ENCODE measurements at regions not wholly inside any gene's neighbourhood (a gene's known extent, or its start where the extent isn't known, plus 50 kb on each side); places are given as distances from the start of the nearest gene placed in this dataset.

- no peak overlapping the region for H3K27ac ChIP-seq (ENCODE audit: low read depth, low read length)
- Mint-ChIP-seq H3K4me3 (no peak overlapping the region), H3K27ac (no peak overlapping the region), H3K9me3 (peaks cover 0 to 23% (median 5%) of the 10 kb centered on the region in 11 donors), H3K36me3 (peaks cover 0 to 5% (median 0%) of the 10 kb centered on the region in 5 donors), H3K4me1 (peaks cover 0 to 2% (median 0%) of the 10 kb centered on the region in 7 donors), H3K27me3 (peaks cover 9 to 47% (median 29%) of the 10 kb centered on the region in 5 donors)
- ATAC-seq (no peak), DNase-seq (no peak)
- H3K9me3 ChIP-seq (ENCODE audit: control insufficient read depth in 2 of 3, low read length in 3 of 3) = no peaks in the 10 kb centered on the region
- H3K36me3 ChIP-seq (ENCODE audit: control insufficient read depth in 2 of 3, insufficient read depth in 3 of 3, low read length in 3 of 3) = no peaks in the 10 kb centered on the region
- intact Hi-C loops (cut with micrococcal nuclease) = no loop called here
- ChIA-PET CTCF (no interaction called here), POLR2A (no interaction called here)
- H3K4me1 ChIP-seq (ENCODE audit: control insufficient read depth in 2 of 2, insufficient read depth in 2 of 2, low read length in 2 of 2) = no peaks in the 10 kb centered on the region
- no peak overlapping the region for H3K4me3 ChIP-seq (ENCODE audit: low read length)
- H3K27me3 ChIP-seq (ENCODE audit: control insufficient read depth in 2 of 2, insufficient read depth in 2 of 2, low read length in 2 of 2) = no peaks in the 10 kb centered on the region
These were observed 67.5 kb upstream of the MRI1 start for GRCh38 chr19:13696839-13697238.

DNA sequence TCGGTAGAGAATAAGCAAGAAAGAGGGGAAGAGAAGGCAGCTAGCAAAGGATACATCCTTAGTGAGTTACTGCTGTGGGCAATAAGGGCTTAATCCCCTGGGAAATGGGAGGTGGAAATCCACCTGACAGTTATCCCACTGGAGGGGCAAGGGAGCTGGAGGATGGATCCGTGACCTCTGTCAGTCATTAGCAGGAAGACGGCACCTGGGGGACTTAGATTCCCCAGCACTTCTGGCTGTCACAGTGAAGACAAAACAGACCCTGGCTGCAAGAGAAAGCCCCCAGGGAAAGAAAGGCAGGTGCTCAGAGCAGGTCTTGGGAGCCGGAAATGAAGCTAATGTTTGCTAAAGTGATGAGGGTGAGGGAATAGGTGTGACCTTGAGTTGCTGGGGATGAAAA lies 70.4 kb upstream of the MRI1 start:
- ChIA-PET POLR2A (interaction anchor here (0.6 kb wide), 1 partner anchor 68 kb away, joined by 3 read pairs; no protein-coding TSS in a partner anchor), CTCF (interaction anchor here (0.9 kb wide), 1 partner anchor 104 kb away, joined by 5 read pairs; no protein-coding TSS in a partner anchor)
- Histone ChIP-seq H3K4me1 (ENCODE audit: control insufficient read depth in 2 of 2, insufficient read depth in 2 of 2, low read length in 2 of 2) (no peaks in the 10 kb centered on the region), H3K36me3 (ENCODE audit: control insufficient read depth in 2 of 3, insufficient read depth in 3 of 3, low read length in 3 of 3) (no peaks in the 10 kb centered on the region), H3K27ac (ENCODE audit: low read depth, low read length) (no peak overlapping the region), H3K27me3 (ENCODE audit: control insufficient read depth in 2 of 2, insufficient read depth in 2 of 2, low read length in 2 of 2) (no peaks in the 10 kb centered on the region), H3K9me3 (ENCODE audit: control insufficient read depth in 2 of 3, low read length in 3 of 3) (no peaks in the 10 kb centered on the region), H3K4me3 (ENCODE audit: low read length) (no peak overlapping the region)
- no peak for DNase-seq
- Mint-ChIP-seq H3K4me3 (no peak overlapping the region), H3K27ac (no peak overlapping the region), H3K9me3 (peaks cover 0 to 5% (median 0%) of the 10 kb centered on the region in 11 donors), H3K36me3 (no peaks in the 10 kb centered on the region), H3K27me3 (peaks cover 0 to 37% (median 23%) of the 10 kb centered on the region in 5 donors), H3K4me1 (peaks cover 0 to 2% (median 0%) of the 10 kb centered on the region in 7 donors)
- no peak for ATAC-seq
- intact Hi-C loops (cut with micrococcal nuclease) = no loop called here

DNA sequence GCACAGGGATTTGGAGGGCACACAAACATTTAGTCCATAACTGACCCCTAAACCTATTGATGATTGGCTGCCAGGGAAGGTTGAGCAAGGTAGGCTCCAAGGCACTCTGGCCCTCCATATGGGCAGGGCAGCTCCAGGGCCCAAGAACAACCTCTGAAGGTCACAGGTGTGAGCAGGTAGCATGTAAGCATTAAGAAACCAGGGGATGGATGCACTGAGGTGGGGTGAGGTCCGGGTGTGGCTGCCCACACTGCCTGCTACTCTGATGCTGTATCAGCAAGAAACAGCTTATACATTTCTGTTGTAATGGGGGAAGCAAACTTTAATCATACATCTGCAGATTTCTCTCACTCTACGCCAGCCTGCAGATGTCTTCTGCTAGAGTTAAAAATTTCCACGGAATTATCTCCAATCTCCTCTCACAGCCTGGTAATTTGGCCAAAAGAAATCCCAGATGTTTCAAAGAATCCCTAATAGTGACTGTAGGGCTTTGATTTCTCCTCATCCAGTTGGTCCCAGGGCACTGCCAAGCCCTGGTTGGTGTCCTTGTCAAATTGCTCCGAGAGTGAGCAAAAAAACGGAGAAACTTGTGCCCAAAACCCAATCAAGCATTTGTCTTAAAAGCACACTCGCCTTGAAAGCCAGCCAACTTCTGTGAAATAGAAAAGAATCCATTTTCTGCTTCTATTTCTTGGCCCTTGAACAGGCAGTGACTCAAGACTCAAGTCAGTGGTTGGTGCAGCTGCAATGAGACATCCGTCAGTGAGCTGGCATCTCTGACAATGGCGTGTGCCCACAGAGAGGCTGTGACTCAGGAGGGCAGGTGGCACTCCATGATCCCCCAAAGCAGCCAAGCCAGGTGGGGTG lies 72.5 kb upstream of the MRI1 start:
- intact Hi-C loops (cut with micrococcal nuclease) = no loop called here
- ChIA-PET CTCF (no interaction called here), POLR2A (no interaction called here)
- H3K4me1 Mint-ChIP-seq = peaks cover 0 to 2% (median 0%) of the 10 kb centered on the region in 7 donors
- no peak overlapping the region for H3K4me3 ChIP-seq (ENCODE audit: low read length)
- no peak overlapping the region for H3K27ac Mint-ChIP-seq
- no peaks in the 10 kb centered on the region for H3K36me3 ChIP-seq (ENCODE audit: control insufficient read depth in 2 of 3, insufficient read depth in 3 of 3, low read length in 3 of 3)
- no peaks in the 10 kb centered on the region for H3K4me1 ChIP-seq (ENCODE audit: control insufficient read depth in 2 of 2, insufficient read depth in 2 of 2, low read length in 2 of 2)
- peaks cover 0 to 35% (median 22%) of the 10 kb centered on the region in 5 donors for H3K27me3 Mint-ChIP-seq
- H3K36me3 Mint-ChIP-seq = no peaks in the 10 kb centered on the region
- no peak for DNase-seq
- no peak for ATAC-seq
- no peak overlapping the region for H3K4me3 Mint-ChIP-seq
- peaks cover 0 to 5% (median 0%) of the 10 kb centered on the region in 11 donors for H3K9me3 Mint-ChIP-seq
- no peak overlapping the region for H3K27ac ChIP-seq (ENCODE audit: low read depth, low read length)
- H3K9me3 ChIP-seq (ENCODE audit: control insufficient read depth in 2 of 3, low read length in 3 of 3) = no peaks in the 10 kb centered on the region
- no peaks in the 10 kb centered on the region for H3K27me3 ChIP-seq (ENCODE audit: control insufficient read depth in 2 of 2, insufficient read depth in 2 of 2, low read length in 2 of 2)

DNA sequence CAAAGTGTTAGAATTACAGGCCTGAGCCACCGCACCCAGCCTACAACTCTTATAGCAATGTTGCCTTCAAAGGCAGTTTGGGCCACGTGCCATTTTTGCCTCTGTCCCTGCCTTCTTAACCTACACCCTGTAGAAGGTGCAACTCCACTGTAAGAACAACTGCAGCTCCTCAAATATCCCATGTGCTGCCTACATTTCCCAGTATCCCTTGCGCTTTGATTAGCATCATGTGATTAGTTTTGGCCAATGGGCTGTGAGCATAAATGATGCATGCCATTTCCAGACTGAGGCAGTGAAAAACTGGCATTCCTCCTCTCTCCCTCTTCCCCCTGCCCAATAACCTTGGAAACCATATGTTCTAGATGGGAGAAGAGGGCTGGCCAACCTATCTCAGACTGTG lies 75.2 kb upstream of the MRI1 start:
- no peak overlapping the region for H3K4me3 Mint-ChIP-seq
- peaks cover 0 to 29% (median 18%) of the 10 kb centered on the region in 5 donors for H3K27me3 Mint-ChIP-seq
- intact Hi-C loops (cut with micrococcal nuclease) = no loop called here
- H3K27me3 ChIP-seq (ENCODE audit: control insufficient read depth in 2 of 2, insufficient read depth in 2 of 2, low read length in 2 of 2) = no peaks in the 10 kb centered on the region
- no peaks in the 10 kb centered on the region for H3K36me3 Mint-ChIP-seq
- ATAC-seq = no peak
- H3K4me1 ChIP-seq (ENCODE audit: control insufficient read depth in 2 of 2, insufficient read depth in 2 of 2, low read length in 2 of 2) = no peaks in the 10 kb centered on the region
- POLR2A ChIA-PET = no interaction called here
- H3K27ac Mint-ChIP-seq = no peak overlapping the region
- H3K4me1 Mint-ChIP-seq = peaks cover 0 to 2% (median 0%) of the 10 kb centered on the region in 7 donors
- DNase-seq = no peak
- H3K4me3 ChIP-seq (ENCODE audit: low read length) = no peak overlapping the region
- no peaks in the 10 kb centered on the region for H3K9me3 ChIP-seq (ENCODE audit: control insufficient read depth in 2 of 3, low read length in 3 of 3)
- CTCF ChIA-PET = no interaction called here
- no peaks in the 10 kb centered on the region for H3K9me3 Mint-ChIP-seq
- H3K36me3 ChIP-seq (ENCODE audit: control insufficient read depth in 2 of 3, insufficient read depth in 3 of 3, low read length in 3 of 3) = no peaks in the 10 kb centered on the region
- H3K27ac ChIP-seq (ENCODE audit: low read depth, low read length) = no peak overlapping the region

GRCh38 chr19:13684021-13684420 lies 80.3 kb upstream of the MRI1 start:
- intact Hi-C loops (cut with micrococcal nuclease) = no loop called here
- Mint-ChIP-seq H3K4me3 (no peak overlapping the region), H3K27ac (no peak overlapping the region), H3K9me3 (peaks cover 4 to 34% (median 17%) of the 10 kb centered on the region in 11 donors), H3K4me1 (no peaks in the 10 kb centered on the region), H3K36me3 (peaks cover 3 to 8% (median 4%) of the 10 kb centered on the region in 5 donors), H3K27me3 (peaks cover 0 to 21% (median 13%) of the 10 kb centered on the region in 5 donors)
- ChIA-PET POLR2A (no interaction called here), CTCF (no interaction called here)
- Histone ChIP-seq H3K27me3 (ENCODE audit: control insufficient read depth in 2 of 2, insufficient read depth in 2 of 2, low read length in 2 of 2) (no peaks in the 10 kb centered on the region), H3K9me3 (ENCODE audit: control insufficient read depth in 2 of 3, low read length in 3 of 3) (peaks cover 0 to 10% (median 0%) of the 10 kb centered on the region in 3 experiments), H3K27ac (ENCODE audit: low read depth, low read length) (no peak overlapping the region), H3K4me1 (ENCODE audit: control insufficient read depth in 2 of 2, insufficient read depth in 2 of 2, low read length in 2 of 2) (no peaks in the 10 kb centered on the region), H3K36me3 (ENCODE audit: control insufficient read depth in 2 of 3, insufficient read depth in 3 of 3, low read length in 3 of 3) (no peaks in the 10 kb centered on the region), H3K4me3 (ENCODE audit: low read length) (no peak overlapping the region)
- ATAC-seq (no peak), DNase-seq (no peak)

- Mint-ChIP-seq H3K4me1 (no peaks in the 10 kb centered on the region), H3K4me3 (no peak overlapping the region), H3K36me3 (peaks cover 3 to 16% (median 10%) of the 10 kb centered on the region in 5 donors), H3K27ac (no peak overlapping the region), H3K9me3 (peaks cover 8 to 50% (median 25%) of the 10 kb centered on the region in 11 donors), H3K27me3 (peaks cover 0 to 28% (median 23%) of the 10 kb centered on the region in 5 donors)
- no peaks in the 10 kb centered on the region for H3K36me3 ChIP-seq (ENCODE audit: control insufficient read depth in 2 of 3, insufficient read depth in 3 of 3, low read length in 3 of 3)
- ATAC-seq (no peak), DNase-seq (no peak)
- H3K27me3 ChIP-seq (ENCODE audit: control insufficient read depth in 2 of 2, insufficient read depth in 2 of 2, low read length in 2 of 2) = no peaks in the 10 kb centered on the region
- H3K4me3 ChIP-seq (ENCODE audit: low read length) = no peak overlapping the region
- H3K4me1 ChIP-seq (ENCODE audit: control insufficient read depth in 2 of 2, insufficient read depth in 2 of 2, low read length in 2 of 2) = no peaks in the 10 kb centered on the region
- CTCF ChIA-PET = interaction anchor here (0.6 kb wide), 1 partner anchor 120 kb away, joined by 4 read pairs; no protein-coding TSS in a partner anchor
- POLR2A ChIA-PET = no interaction called here
- no peak overlapping the region for H3K27ac ChIP-seq (ENCODE audit: low read depth, low read length)
- intact Hi-C loops (cut with micrococcal nuclease) = no loop called here
- H3K9me3 ChIP-seq (ENCODE audit: control insufficient read depth in 2 of 3, low read length in 3 of 3) = peaks cover 0 to 10% (median 0%) of the 10 kb centered on the region in 3 experiments
These were observed 82.8 kb upstream of the MRI1 start for GRCh38 chr19:13681509-13681908.
